NCI-H1092 treated with DMSO at 0.1 percent for 48 hours (cell line): ENCODE measurements at regions not wholly inside any gene's neighbourhood (a gene's known extent, or its start where the extent isn't known, plus 50 kb on each side); places are given as distances from the start of the nearest gene placed in this dataset.

Experiments
- DNase-seq: peaks from one replicate; lab custom pipeline; 2025; lab: John Stamatoyannopoulos, UW

- no peak for DNase-seq
Measured at GRCh38 chr18:24561369-24561965, 101.0 kb downstream of the HRH4 start.

GRCh38 chr18:24567199-24567598 is 106.8 kb downstream of the HRH4 start:
- peak; percentile 29 for DNase-seq

- no peak for DNase-seq
Measured at GRCh38 chr18:24570716-24571115, 110.3 kb downstream of the HRH4 start.

GRCh38 chr18:24582771-24583170 is 122.3 kb downstream of the HRH4 start:
- no peak for DNase-seq

GRCh38 chr18:24584205-24584604 is 123.8 kb downstream of the HRH4 start:
- no peak for DNase-seq

- DNase-seq = no peak
Measured at GRCh38 chr18:24584813-24585212, 124.4 kb downstream of the HRH4 start.

GRCh38 chr18:24585996-24586566 is 125.6 kb downstream of the HRH4 start:
- no peak for DNase-seq

GRCh38 chr18:24586662-24587360 is 126.4 kb downstream of the HRH4 start:
- DNase-seq = no peak

- DNase-seq = no peak
Measured at GRCh38 chr18:24588440-24588839, 128.0 kb downstream of the HRH4 start.

GRCh38 chr18:24590946-24591345 is 130.5 kb downstream of the HRH4 start:
- DNase-seq = no peak

- no peak for DNase-seq
Measured at GRCh38 chr18:24593401-24593800, 133.0 kb downstream of the HRH4 start.

GRCh38 chr18:24593886-24594285 is 133.4 kb downstream of the HRH4 start:
- DNase-seq = no peak

- DNase-seq = no peak
Measured at GRCh38 chr18:24595561-24596031, 135.2 kb downstream of the HRH4 start.

GRCh38 chr18:24600076-24600654 is 139.7 kb downstream of the HRH4 start:
- DNase-seq = peak; percentile 70

- DNase-seq = no peak
Measured at GRCh38 chr18:24601585-24601984, 141.1 kb downstream of the HRH4 start.

- no peak for DNase-seq
Measured at GRCh38 chr18:24602201-24602600, 141.8 kb downstream of the HRH4 start.

GRCh38 chr18:24603151-24603550 is 142.7 kb downstream of the HRH4 start:
- no peak for DNase-seq

- no peak for DNase-seq
Measured at GRCh38 chr18:24605444-24605843, 145.0 kb downstream of the HRH4 start.

GRCh38 chr18:24609254-24609653 is 148.8 kb downstream of the HRH4 start:
- no peak for DNase-seq

GRCh38 chr18:24611075-24611474 is 150.6 kb downstream of the HRH4 start:
- DNase-seq = no peak

- DNase-seq = no peak
Measured at GRCh38 chr18:24613896-24614640, 153.6 kb downstream of the HRH4 start.

GRCh38 chr18:24616653-24617052 is 156.2 kb downstream of the HRH4 start:
- DNase-seq = peak; percentile 50
